ENCODE measurements at regions not wholly inside any gene's neighbourhood (a gene's known extent, or its start where the extent isn't known, plus 50 kb on each side); places are given as distances from the start of the nearest gene placed in this dataset.

- TF ChIP-seq POLR2A (IDR thresholded peaks at IDR 0.05) = no peak
- no peak for TF ChIP-seq POLR2AphosphoS5 (IDR thresholded peaks at IDR 0.05)
- TF ChIP-seq, protein P1, sequence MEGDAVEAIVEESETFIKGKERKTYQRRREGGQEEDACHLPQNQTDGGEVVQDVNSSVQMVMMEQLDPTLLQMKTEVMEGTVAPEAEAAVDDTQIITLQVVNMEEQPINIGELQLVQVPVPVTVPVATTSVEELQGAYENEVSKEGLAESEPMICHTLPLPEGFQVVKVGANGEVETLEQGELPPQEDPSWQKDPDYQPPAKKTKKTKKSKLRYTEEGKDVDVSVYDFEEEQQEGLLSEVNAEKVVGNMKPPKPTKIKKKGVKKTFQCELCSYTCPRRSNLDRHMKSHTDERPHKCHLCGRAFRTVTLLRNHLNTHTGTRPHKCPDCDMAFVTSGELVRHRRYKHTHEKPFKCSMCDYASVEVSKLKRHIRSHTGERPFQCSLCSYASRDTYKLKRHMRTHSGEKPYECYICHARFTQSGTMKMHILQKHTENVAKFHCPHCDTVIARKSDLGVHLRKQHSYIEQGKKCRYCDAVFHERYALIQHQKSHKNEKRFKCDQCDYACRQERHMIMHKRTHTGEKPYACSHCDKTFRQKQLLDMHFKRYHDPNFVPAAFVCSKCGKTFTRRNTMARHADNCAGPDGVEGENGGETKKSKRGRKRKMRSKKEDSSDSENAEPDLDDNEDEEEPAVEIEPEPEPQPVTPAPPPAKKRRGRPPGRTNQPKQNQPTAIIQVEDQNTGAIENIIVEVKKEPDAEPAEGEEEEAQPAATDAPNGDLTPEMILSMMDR (IDR thresholded peaks at IDR 0.05) = no peak
- TF ChIP-seq EP300 (IDR thresholded peaks at IDR 0.05) = no peak
Measured at GRCh38 chr4:45094684-45095083, 368.3 kb upstream of the GNPDA2 start.
